ENCODE measurements at regions not wholly inside any gene's neighbourhood (a gene's known extent, or its start where the extent isn't known, plus 50 kb on each side); places are given as distances from the start of the nearest gene placed in this dataset.

DNA sequence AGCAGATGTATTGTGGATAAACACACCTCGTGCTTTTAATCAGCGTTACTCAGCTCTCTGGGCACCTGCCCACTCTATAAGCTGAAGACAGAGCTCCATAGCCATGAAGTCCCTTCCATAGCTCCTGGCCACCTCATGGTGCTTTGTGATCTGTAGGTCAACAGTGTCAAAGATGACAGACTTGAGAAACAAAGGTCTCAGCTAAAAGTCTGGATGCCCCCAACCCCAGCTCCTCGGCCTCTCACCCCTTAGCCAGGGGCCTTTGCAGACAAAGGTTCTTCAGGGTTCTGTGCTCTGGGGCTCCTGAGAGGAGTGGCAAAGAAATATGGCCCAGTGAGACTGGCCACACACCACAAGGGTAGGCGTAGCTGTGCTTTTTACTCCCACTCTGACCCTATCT, 168.6 kb downstream of the KLF13 start:
- TF ChIP-seq CTCF (conservative IDR thresholded peaks at IDR 0.05; ENCODE audit: low read depth, low read length) = no peak
- TF ChIP-seq EZH2 (IDR thresholded peaks at IDR 0.05; ENCODE audit: low read length, unreplicated experiment) = no peak

Data from PC-3 (cell line).